NCI-H2107 treated with DMSO at 0.1 percent for 48 hours (cell line): ENCODE measurements at regions not wholly inside any gene's neighbourhood (a gene's known extent, or its start where the extent isn't known, plus 50 kb on each side); places are given as distances from the start of the nearest gene placed in this dataset.
"Not testable (repeated sequence)": the region's sequence is repeated elsewhere in the genome, so short reads cannot be mapped to it uniquely, and the experiment has no call there.

Experiments used
- DNase-seq: peaks from one replicate; lab custom pipeline; 2025; ENCODE audit not compliant: unreplicated experiment; lab: John Stamatoyannopoulos, UW

DNA sequence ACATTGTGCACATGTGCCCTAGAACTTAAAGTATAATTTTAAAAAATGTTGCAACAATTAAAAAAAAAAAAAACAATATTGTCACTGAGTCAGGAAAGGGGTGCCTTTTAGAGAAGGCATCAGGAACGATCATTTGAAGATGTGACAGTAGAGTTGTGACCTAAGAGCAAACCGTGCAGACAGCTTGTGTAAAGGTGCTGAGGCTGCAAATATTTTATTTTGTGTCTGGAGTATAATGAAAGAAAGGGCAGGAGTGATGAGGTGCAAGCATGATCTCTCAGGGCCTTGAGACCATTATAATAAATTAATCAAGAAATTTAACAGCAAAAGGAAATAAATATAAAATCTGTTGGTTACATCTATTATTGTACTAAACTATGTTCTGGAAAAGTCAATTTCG is 1219.7 kb downstream of the OLFM4 start:
- no peak for DNase-seq

- no peak for DNase-seq
Observed at GRCh38 chr13:54261856-54262255, 1233.2 kb downstream of the OLFM4 start.

DNA sequence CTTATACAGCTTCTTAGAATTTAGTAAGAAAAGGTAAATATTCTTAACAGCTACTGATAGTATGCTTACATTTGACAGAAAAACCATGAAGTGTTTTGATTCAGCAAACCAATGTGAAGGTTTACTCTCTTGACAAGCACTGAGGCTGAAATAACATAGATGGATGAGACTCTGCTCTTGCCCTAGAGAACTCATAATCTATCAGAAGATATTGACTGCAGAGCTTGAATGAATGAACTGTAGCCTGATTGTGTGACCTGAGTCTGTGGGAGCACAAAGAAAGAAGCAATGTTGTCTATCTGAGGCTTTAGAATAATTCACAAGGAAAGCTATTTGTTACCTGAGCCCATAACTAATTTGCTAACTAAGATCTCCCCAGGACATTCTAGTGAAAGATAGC is 1235.3 kb downstream of the OLFM4 start:
- no peak for DNase-seq

- not testable (repeated sequence) for DNase-seq
Observed at GRCh38 chr13:54267253-54267668, 1238.6 kb downstream of the OLFM4 start.

GRCh38 chr13:54268013-54268695 is 1239.5 kb downstream of the OLFM4 start:
- not testable (repeated sequence) for DNase-seq

DNA sequence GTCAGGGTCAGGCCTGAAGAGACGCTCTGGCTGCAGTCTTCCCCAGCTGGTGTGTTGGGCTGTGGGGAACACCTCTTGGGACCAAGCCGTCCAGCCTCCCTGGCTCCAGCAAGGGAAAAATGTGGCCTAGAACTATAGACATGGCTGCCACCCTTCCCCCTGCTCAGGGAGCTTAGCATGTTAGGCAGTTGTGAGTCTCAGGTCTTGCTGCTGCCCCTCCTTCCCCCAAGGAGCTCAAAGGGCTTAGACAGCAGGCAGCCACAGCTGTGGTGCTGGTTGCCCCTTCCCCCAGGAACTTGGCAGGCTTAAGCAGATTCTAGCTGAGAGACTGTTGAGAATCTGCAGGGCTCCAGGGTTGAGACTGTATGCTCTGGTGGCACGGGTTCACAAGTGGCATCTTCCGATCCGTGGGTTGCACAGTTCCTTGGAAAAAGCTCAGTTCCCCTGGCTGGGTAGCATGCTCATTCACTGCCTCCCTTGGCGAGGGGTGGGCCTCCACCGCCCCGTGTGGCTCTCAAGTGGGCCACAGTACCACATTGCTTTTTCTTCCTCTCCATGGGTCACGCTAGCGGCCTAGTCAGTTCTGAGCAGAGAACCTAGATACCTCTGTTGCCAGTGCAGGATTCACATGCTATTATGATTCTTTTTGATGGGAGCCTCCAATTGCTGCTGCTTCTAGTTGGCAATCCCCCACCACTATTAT is 1258.6 kb downstream of the OLFM4 start:
- DNase-seq = no peak

DNA sequence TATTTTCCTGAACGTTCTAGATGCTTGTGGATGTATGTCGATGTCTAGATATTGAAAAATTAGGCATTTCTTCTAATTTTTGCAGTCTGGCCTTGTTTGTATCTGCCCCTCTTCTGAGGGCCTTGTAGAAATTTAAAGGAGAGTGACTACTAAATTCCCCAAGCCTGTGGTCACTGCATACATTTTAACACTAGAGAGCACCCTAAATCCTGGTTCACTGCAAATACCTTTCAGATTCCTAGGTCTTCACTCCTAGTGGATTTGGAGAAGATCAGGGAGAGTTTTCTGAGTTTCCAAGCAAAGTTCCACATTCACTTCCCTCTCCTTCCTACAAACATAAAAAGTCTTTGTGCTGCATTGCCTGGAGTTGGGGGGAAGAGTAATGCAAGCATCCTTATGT is 1272.5 kb downstream of the OLFM4 start:
- no peak for DNase-seq

GRCh38 chr13:54305377-54305776 is 1276.8 kb downstream of the OLFM4 start:
- no peak for DNase-seq

GRCh38 chr13:54312885-54313284 is 1284.3 kb downstream of the OLFM4 start:
- no peak for DNase-seq

DNA sequence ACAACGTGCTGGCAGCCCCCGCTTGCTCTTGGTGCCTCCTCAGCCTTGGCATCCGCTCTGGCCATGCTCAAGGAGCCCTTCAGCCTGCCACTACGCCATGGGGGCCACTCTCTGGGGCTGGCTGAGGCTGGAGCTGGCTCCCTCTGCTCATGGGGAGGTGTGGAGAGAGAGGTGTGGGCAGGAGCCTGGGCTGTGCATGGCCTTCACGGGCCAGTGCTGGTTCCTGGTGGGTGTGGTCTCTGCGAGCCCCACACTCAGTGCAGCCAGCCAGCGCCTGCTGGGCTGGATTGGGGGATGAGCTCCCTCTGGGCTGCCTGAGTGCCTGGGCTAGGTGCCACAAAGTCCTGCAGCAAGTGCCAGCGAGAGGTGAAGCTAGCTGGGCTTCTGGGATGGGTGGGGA is 1289.1 kb downstream of the OLFM4 start:
- DNase-seq = no peak

DNA sequence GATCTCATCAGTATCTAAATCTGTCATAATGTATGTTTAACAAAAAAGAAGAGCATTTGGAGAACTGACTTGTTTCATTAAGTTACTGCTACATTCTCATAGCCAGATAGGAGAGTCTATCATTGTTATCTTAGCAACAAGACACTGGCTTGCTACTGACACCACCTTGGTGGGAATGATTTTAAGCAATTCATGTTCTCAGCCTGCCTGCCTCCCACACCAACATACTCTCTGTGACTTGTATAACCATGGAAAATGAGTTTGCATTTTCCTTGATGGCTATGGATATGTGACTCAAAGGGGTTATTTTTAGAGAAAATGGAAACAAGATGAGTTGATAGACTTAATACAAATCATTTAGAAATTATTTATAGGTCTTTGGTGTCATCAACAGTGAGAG is 1308.9 kb downstream of the OLFM4 start:
- DNase-seq = no peak

GRCh38 chr13:54347531-54347930 is 1318.9 kb downstream of the OLFM4 start:
- DNase-seq = no peak

- no peak for DNase-seq
Observed at GRCh38 chr13:54356209-54356608, 1327.6 kb downstream of the OLFM4 start.

DNA sequence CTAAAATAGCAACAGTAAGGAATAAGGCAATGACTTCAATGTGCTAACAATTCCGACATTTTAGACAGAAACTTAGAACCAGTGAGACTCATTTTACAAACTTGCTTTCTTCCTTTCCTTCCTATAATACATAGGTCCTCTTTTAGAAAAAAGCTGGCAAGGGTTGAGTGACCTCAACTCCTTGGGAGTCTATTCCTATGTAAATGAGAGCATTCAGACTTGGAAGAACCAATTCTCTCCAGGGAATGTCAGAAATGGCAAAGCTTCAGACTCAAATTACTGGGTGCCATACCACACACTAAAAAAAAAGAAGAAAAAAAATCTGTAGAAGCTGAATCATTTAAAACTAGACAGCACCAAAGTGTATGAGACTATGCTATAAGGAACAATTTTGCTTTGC is 1328.2 kb downstream of the OLFM4 start:
- peak; percentile 45 for DNase-seq

GRCh38 chr13:54357284-54357933 is 1328.8 kb downstream of the OLFM4 start:
- peak; percentile 48 for DNase-seq

DNA sequence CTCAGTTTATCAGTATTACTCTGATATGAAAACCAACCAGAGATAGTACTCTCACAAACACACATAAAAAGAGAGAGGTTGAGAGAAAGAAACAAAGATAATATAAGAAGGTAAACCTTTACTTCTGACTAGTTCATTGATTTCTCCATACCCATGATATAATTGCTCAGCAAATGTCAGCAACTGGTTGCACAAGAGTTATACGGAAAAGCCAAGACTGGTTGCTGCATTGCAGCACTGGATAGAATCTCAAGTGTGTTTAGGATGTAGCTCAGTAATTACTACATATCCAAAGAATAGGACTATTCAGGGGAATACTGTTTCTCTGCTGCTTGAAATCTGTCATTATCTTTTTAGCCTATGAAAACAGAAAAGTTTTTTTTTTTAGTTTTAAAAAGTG is 1332.8 kb downstream of the OLFM4 start:
- no peak for DNase-seq

GRCh38 chr13:54366728-54367127 is 1338.1 kb downstream of the OLFM4 start:
- DNase-seq = no peak

DNA sequence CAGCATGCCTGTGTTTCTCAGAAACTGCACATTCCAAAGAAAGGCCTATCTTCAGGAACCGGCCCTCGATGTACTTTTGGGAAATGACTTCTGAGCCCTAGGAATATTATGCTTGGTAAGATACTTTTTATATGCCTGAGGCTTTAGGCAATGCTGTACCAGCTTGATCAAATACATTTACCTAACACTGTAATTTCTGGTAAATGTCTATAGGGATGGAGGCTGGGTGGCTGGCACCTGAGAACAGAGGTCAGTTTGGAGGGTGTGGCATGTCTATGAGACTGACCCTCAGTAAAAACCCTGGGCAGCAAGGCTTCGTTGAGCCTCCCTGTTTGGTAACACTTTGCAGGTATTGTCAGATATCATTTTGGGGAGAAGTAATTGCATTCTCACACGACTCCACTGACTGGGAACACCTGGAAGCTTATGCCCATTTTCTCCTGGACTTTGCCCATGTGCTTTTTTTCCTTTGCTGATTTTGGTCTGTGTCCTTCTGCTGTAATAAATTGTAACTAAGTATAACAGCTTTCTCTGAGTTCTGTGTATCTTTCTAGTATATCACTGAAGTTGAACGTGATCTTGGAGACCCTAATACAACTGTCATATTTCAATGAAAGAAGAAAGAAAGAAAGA is 1339.1 kb downstream of the OLFM4 start:
- DNase-seq = no peak

GRCh38 chr13:54368387-54368786 is 1339.8 kb downstream of the OLFM4 start:
- DNase-seq = no peak

- no peak for DNase-seq
Observed at GRCh38 chr13:54373211-54373610, 1344.6 kb downstream of the OLFM4 start.

DNA sequence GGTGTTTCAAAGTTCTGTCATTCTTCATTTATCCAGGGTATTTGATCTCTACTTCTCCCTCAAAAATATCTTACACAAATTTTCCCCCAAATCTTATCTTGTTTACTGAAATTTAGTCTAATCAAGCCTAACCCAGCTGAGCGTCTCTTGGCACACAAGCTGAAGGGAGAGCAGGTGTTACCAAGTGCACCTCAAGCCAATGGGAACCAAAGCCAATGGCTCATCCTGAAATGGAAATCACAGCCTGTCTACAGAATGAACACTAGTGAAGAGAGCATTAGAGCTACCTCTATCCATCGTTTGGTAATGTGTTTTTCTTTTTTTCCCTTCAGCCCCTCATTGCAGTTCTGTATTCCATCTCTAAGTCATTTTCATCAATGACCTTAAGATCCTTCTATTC is 1350.8 kb downstream of the OLFM4 start:
- DNase-seq = no peak

DNA sequence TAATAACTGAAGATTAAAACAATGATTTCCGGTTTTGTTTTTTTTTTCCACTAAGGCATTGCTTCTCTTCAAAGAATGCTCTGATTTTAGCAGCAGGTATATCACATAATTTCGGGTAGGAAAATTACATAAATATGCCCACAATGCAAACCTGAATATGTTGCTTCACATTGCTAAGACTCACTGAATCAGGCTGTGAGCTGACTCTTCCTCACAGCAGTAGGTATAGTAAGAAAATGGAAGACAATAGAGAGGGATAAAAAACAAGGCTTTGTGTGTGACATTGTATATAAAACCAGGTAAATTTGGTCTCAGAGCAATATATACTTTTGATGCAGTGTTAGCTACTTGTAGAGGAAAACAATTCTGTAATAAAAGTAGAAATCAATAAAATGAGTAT is 1355.0 kb downstream of the OLFM4 start:
- DNase-seq = no peak
